GM12873 (cell line): ENCODE measurements at regions not wholly inside any gene's neighbourhood (a gene's known extent, or its start where the extent isn't known, plus 50 kb on each side); places are given as distances from the start of the nearest gene placed in this dataset.

Experiments
- TF ChIP-seq, protein P1 (sequence below): IDR thresholded peaks from 2 replicates; pipeline ENCODE4 v1.5.1; 2012; ENCODE audit warnings: low read depth, mild to moderate bottlenecking, moderate library complexity, low read length, control low read depth; ENCODE audit not compliant: insufficient read depth; ENCODE audit errors: missing control alignments

DNA sequence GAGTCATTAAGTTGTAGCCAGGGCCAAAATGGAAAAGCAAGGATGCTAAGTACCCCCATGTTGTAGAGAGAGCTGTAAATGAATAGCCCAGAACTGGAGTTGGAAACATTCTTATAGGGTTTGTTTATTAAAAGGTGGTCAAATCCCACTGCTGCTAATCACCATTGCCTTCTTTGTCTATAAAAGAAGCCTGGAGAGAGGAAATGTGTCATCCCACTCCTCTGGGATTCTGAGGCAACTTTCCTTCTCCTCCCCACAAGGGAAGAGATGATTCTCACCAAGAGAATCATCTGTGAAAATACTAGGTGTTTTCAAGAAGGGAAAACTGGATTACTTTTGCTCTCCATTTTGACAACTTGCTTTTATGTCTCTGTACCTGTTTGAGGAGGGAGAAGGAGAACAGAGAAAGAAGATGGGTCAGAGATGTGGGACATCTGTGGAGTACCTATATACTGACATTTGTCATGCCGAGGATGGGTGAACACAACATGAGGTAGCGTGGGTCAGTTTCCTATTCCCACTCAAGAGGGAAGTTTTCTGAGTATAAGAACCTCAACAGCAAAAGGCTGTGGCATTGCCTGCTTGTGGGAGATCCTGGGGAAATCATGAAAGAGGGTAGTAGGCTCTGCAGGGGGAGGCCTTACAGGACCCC is 262.2 kb downstream of the KIF20B start:
- TF ChIP-seq, protein P1, sequence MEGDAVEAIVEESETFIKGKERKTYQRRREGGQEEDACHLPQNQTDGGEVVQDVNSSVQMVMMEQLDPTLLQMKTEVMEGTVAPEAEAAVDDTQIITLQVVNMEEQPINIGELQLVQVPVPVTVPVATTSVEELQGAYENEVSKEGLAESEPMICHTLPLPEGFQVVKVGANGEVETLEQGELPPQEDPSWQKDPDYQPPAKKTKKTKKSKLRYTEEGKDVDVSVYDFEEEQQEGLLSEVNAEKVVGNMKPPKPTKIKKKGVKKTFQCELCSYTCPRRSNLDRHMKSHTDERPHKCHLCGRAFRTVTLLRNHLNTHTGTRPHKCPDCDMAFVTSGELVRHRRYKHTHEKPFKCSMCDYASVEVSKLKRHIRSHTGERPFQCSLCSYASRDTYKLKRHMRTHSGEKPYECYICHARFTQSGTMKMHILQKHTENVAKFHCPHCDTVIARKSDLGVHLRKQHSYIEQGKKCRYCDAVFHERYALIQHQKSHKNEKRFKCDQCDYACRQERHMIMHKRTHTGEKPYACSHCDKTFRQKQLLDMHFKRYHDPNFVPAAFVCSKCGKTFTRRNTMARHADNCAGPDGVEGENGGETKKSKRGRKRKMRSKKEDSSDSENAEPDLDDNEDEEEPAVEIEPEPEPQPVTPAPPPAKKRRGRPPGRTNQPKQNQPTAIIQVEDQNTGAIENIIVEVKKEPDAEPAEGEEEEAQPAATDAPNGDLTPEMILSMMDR = no peak

DNA sequence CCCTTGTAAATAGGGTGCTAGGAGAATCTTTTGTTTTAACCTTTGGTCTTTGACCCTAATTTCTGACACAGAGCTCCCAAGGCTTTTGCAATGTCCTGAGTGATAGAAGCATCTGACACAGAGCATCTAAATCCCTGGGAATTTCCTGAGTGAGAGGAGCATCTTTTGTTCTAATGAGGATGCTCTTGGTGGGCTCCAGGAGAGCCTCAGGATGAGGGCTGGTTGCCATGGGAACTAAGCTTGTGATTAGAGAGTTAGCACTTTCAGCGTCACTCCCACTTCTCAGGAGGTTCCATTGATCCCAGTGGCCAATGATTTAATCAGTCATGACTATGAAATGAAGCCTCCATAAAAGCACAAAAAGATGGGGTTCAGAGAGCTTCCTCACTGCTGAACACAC is 264.8 kb downstream of the KIF20B start:
- TF ChIP-seq, protein P1 = no peak

DNA sequence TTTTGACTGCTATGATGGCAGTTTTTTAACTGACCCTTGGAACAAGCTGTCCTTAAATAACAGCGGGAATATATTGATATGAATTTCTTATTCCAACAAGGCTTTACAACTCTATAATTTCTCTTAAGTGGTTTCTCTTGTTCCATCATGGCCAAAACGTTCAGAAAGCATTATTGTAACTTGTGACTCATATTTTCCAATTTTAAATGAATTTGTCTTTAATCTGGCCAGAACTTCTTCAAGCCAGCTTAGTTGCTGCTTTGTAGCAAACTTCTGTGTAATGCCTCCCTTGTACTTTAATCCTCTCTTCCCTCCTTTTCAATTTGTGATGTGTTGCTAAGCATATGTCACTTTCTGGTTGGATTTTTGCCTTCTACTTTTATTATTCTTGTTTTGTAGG is 271.9 kb downstream of the KIF20B start:
- TF ChIP-seq, protein P1 = no peak

DNA sequence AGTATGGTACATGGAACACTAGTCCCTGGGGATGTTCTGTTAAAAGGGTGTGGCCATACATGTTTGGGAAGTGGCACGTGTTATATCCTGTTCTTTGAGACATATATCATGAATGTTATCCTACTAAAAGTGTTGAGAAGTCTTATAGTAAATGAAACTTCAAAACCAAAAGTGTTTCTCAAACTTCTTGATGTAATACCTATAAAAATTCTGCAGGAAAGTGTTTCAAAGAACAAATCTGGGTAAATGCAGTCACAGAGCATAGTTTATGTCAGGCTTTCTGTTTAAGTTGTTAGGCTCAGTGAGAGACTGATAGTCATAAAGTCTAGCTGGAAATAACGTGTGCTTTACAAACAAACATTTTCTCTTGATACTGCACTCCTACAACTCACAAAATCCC is 273.7 kb downstream of the KIF20B start:
- TF ChIP-seq, protein P1 = no peak

DNA sequence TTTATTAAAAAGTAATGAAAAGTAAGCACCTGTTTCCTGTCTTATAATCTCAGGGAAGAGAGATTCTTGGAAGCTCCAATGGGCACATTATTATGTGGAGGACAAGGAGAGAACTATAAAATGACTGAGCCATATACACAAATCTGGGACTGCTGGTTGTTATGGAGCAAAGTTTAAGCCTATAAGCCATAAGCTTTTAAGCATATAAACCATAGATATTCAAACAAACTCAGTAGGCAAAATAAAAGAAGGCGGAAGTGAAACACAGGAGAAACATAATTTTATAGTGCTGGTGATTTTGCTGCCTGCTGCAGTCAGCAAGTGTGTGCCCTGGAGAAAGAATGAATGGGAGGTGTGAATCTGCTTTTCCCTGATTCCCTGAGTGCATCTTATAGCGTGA is 274.4 kb downstream of the KIF20B start:
- TF ChIP-seq, protein P1 = no peak

DNA sequence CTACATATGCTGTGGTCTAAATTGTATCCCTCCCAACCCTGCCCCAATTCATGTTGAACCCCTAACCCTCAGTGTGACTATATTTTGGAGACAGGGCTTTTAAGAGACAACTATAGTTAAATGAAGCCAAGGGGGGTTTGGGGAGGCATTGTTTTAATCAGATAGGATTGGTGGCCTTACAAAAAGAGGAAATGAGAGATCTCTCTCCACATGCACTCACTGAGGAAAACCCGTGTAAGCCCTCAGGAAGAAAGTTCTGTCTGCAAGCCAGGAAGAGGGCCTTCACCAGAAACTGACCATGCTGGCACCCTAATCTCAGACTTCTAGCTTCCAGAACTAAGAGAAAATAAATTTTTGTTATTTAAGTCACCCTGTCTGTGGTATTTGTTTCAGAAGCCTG is 276.7 kb downstream of the KIF20B start:
- TF ChIP-seq, protein P1 = no peak

DNA sequence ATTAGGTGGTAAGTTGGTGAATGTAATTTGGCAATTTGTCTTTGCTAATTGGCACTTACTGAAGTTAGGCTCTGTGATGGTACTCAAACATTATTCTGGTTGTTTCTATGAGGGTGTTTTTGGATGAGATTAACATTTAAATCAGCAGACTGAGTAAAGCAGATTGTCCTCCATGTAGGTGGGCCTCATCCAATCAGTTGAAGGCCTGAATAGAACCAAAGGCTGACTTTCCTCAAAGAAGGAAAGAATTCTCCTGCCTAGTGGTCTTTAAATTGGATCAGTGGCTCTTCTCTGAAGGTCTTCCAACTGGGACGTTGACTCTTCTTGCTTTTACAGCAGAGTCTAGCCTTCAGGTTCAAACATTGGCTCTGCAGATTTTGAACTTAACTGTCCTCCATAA is 278.3 kb downstream of the KIF20B start:
- TF ChIP-seq, protein P1 = no peak
